ENCODE measurements at regions not wholly inside any gene's neighbourhood (a gene's known extent, or its start where the extent isn't known, plus 50 kb on each side); places are given as distances from the start of the nearest gene placed in this dataset.

- Histone ChIP-seq H3K9me3 (no peaks in the 10 kb centered on the region), H3K27me3 (peaks cover 26% of the 10 kb centered on the region), H3K36me3 (no peaks in the 10 kb centered on the region), H3K4me3 (ENCODE audit: low read depth in 1 of 2, low read length in 1 of 2) (no peak overlapping the region), H3K27ac (no peak overlapping the region), H3K4me1 (ENCODE audit: control insufficient read depth in 1 of 2, insufficient read depth in 1 of 2, low read depth in 1 of 2, low read length in 1 of 2) (no peaks in the 10 kb centered on the region)
- TF ChIP-seq CTCF (IDR thresholded peaks at IDR 0.05) = no peak
Measured at GRCh38 chr19:33879818-33880575, 83.3 kb downstream of the KCTD15 start.

- H3K27me3 ChIP-seq = peaks cover 30% of the 10 kb centered on the region
- H3K4me3 ChIP-seq (ENCODE audit: low read depth in 1 of 2, low read length in 1 of 2) = no peak overlapping the region
- no peaks in the 10 kb centered on the region for H3K9me3 ChIP-seq
- no peaks in the 10 kb centered on the region for H3K4me1 ChIP-seq (ENCODE audit: control insufficient read depth in 1 of 2, insufficient read depth in 1 of 2, low read depth in 1 of 2, low read length in 1 of 2)
- H3K27ac ChIP-seq = no peak overlapping the region
- no peaks in the 10 kb centered on the region for H3K36me3 ChIP-seq
- no peak for TF ChIP-seq CTCF (IDR thresholded peaks at IDR 0.05)
Measured at GRCh38 chr19:33883859-33884519, 87.3 kb downstream of the KCTD15 start.

GRCh38 chr19:33885236-33885635 is 88.6 kb downstream of the KCTD15 start:
- Histone ChIP-seq H3K27ac (no peak overlapping the region), H3K36me3 (no peaks in the 10 kb centered on the region), H3K4me3 (ENCODE audit: low read depth in 1 of 2, low read length in 1 of 2) (no peak overlapping the region), H3K27me3 (peaks cover 30% of the 10 kb centered on the region), H3K4me1 (ENCODE audit: control insufficient read depth in 1 of 2, insufficient read depth in 1 of 2, low read depth in 1 of 2, low read length in 1 of 2) (no peaks in the 10 kb centered on the region), H3K9me3 (no peaks in the 10 kb centered on the region)
- TF ChIP-seq CTCF (IDR thresholded peaks at IDR 0.05) = no peak

- no peak overlapping the region for H3K27ac ChIP-seq
- no peak for TF ChIP-seq CTCF (IDR thresholded peaks at IDR 0.05)
- no peaks in the 10 kb centered on the region for H3K36me3 ChIP-seq
- no peaks in the 10 kb centered on the region for H3K4me1 ChIP-seq (ENCODE audit: control insufficient read depth in 1 of 2, insufficient read depth in 1 of 2, low read depth in 1 of 2, low read length in 1 of 2)
- no peaks in the 10 kb centered on the region for H3K9me3 ChIP-seq
- peaks cover 25% of the 10 kb centered on the region for H3K27me3 ChIP-seq
- H3K4me3 ChIP-seq (ENCODE audit: low read depth in 1 of 2, low read length in 1 of 2) = no peak overlapping the region
Measured at GRCh38 chr19:33887891-33888290, 91.2 kb downstream of the KCTD15 start.

GRCh38 chr19:33888665-33889064 is 92.0 kb downstream of the KCTD15 start:
- Histone ChIP-seq H3K4me3 (ENCODE audit: low read depth in 1 of 2, low read length in 1 of 2) (no peak overlapping the region), H3K9me3 (no peaks in the 10 kb centered on the region), H3K4me1 (ENCODE audit: control insufficient read depth in 1 of 2, insufficient read depth in 1 of 2, low read depth in 1 of 2, low read length in 1 of 2) (no peaks in the 10 kb centered on the region), H3K27ac (no peak overlapping the region), H3K27me3 (peaks cover 17% of the 10 kb centered on the region), H3K36me3 (no peaks in the 10 kb centered on the region)
- no peak for TF ChIP-seq CTCF (IDR thresholded peaks at IDR 0.05)

All from neutrophil (primary cell).